Trophoblast cell (in vitro differentiated cells and primary cell): ENCODE measurements at regions not wholly inside any gene's neighbourhood (a gene's known extent, or its start where the extent isn't known, plus 50 kb on each side); places are given as distances from the start of the nearest gene placed in this dataset.
A peak's percentile ranks its signal among the peaks of the same experiment; 100 is the strongest.

Source experiments
- DNase-seq, 2 donors: peaks; one replicate each; pipeline ENCODE4 v3.0.0-alpha.2; 2016
- H2AFZ ChIP-seq: 2 replicates; pipeline ENCODE4 v1.6.1; 2013; ENCODE audit warnings: low read length, moderate library complexity, mild to moderate bottlenecking; ENCODE audit not compliant: insufficient read depth, poor library complexity
- H2AK5ac ChIP-seq: 2 replicates; pipeline ENCODE4 v1.6.1; 2013; ENCODE audit warnings: mild to moderate bottlenecking, low read length
- H2BK120ac ChIP-seq: 2 replicates; pipeline ENCODE4 v1.6.1; 2013; ENCODE audit warnings: low read length, mild to moderate bottlenecking, moderate library complexity; ENCODE audit not compliant: insufficient read depth, poor library complexity
- H2BK12ac ChIP-seq: 2 replicates; pipeline ENCODE4 v1.6.1; 2013; ENCODE audit warnings: mild to moderate bottlenecking, low read length, moderate library complexity
- H2BK5ac ChIP-seq: 2 replicates; pipeline ENCODE4 v1.6.1; 2013; ENCODE audit warnings: low read length, low read depth, moderate library complexity, mild to moderate bottlenecking; ENCODE audit not compliant: poor library complexity
- H3K14ac ChIP-seq: 2 replicates; pipeline ENCODE4 v1.6.1; 2013; ENCODE audit warnings: mild to moderate bottlenecking, low read length
- H3K18ac ChIP-seq: 2 replicates; pipeline ENCODE4 v1.6.1; 2013; ENCODE audit warnings: mild to moderate bottlenecking, low read length
- H3K23ac ChIP-seq: 2 replicates; pipeline ENCODE4 v1.6.1; 2013; ENCODE audit warnings: low read length
- H3K27ac ChIP-seq: 2 replicates; pipeline ENCODE4 v1.5.1; 2013; ENCODE audit warnings: low read depth, mild to moderate bottlenecking, inconsistent platforms, low read length, moderate library complexity
- H3K27me3 ChIP-seq: 2 replicates; pipeline ENCODE4 v1.6.1; 2013; ENCODE audit warnings: inconsistent platforms, mild to moderate bottlenecking, low read length, moderate library complexity; ENCODE audit not compliant: insufficient read depth
- H3K36me3 ChIP-seq, 2 experiments: 1 replicate in 1 of 2; 2 replicates in 1 of 2; pipeline ENCODE4 v1.6.1; 2013; ENCODE audit warnings: low read length in 2 of 2, mild to moderate bottlenecking in 2 of 2, moderate library complexity in 1 of 2; ENCODE audit not compliant: insufficient read depth in 2 of 2, control insufficient read depth in 1 of 2
- H3K4ac ChIP-seq: 2 replicates; pipeline ENCODE4 v1.6.1; 2013; ENCODE audit warnings: low read depth, mild to moderate bottlenecking, low read length, moderate library complexity
- H3K4me1 ChIP-seq, 2 experiments: 1 replicate in 1 of 2; 2 replicates in 1 of 2; pipeline ENCODE4 v1.6.1; 2013; ENCODE audit warnings: low read length in 2 of 2, mild to moderate bottlenecking in 2 of 2, moderate library complexity in 1 of 2; ENCODE audit not compliant: insufficient read depth in 2 of 2, control insufficient read depth in 1 of 2
- H3K4me2 ChIP-seq: 2 replicates; pipeline ENCODE4 v1.6.1; 2013; ENCODE audit warnings: inconsistent platforms, mild to moderate bottlenecking, low read length, moderate library complexity
- H3K4me3 ChIP-seq: 2 replicates; pipeline ENCODE4 v1.5.1; 2013; ENCODE audit warnings: mild to moderate bottlenecking, low read depth, low read length, inconsistent platforms
- H3K79me1 ChIP-seq: one replicate; pipeline ENCODE4 v1.6.1; 2013; ENCODE audit warnings: low read length
- H3K79me2 ChIP-seq: 2 replicates; pipeline ENCODE4 v1.6.1; 2013; ENCODE audit warnings: low read length, mild to moderate bottlenecking; ENCODE audit not compliant: control insufficient read depth, insufficient read depth, poor library complexity
- H3K9ac ChIP-seq: 2 replicates; pipeline ENCODE4 v1.6.1; 2013; ENCODE audit warnings: mild to moderate bottlenecking, low read length
- H3K9me3 ChIP-seq: 2 replicates; pipeline ENCODE4 v1.6.1; 2013; ENCODE audit warnings: low read depth, mild to moderate bottlenecking, control low read depth, inconsistent platforms, low read length; ENCODE audit not compliant: insufficient read depth
- H4K12ac ChIP-seq: 2 replicates; pipeline ENCODE4 v1.6.1; 2013; ENCODE audit warnings: low read depth, mild to moderate bottlenecking, low read length, moderate library complexity
- H4K8ac ChIP-seq: 2 replicates; pipeline ENCODE4 v1.6.1; 2013; ENCODE audit warnings: low read depth, mild to moderate bottlenecking, low read length, moderate library complexity
- H4K91ac ChIP-seq: one replicate; pipeline ENCODE4 v1.6.1; 2013; ENCODE audit warnings: low read depth, mild to moderate bottlenecking, low read length, moderate library complexity
- WGBS: extraction: QIAGEN DNeasy Blood & Tissue Kit; methylation state at CpG from one replicate; pipeline ENCODE4 v1.1.7; 2013; ENCODE audit warnings: missing lambda C conversion rate; ENCODE audit not compliant: insufficient read length, insufficient coverage; ENCODE audit errors: extremely low coverage; 5-methylcytosine and 5-hydroxymethylcytosine counted together

GRCh38 chr10:71912431-71912830 lies 51.8 kb upstream of the CHST3 start:
- Histone ChIP-seq H3K23ac (no peak overlapping the region), H3K4me1 (no peaks in the 10 kb centered on the region), H2BK5ac (no peak overlapping the region), H3K4me3 (no peak overlapping the region), H2AFZ (no peak overlapping the region), H3K4ac (no peak overlapping the region), H2AK5ac (no peak overlapping the region), H3K4me2 (no peak overlapping the region), H3K27me3 (no peaks in the 10 kb centered on the region), H3K79me1 (no peaks in the 10 kb centered on the region), H3K14ac (no peak overlapping the region), H4K8ac (no peak overlapping the region), H3K36me3 (no peaks in the 10 kb centered on the region), H2BK120ac (no peak overlapping the region), H4K12ac (no peak overlapping the region), H3K9me3 (peaks cover 1% of the 10 kb centered on the region), H2BK12ac (no peak overlapping the region), H3K27ac (no peak overlapping the region), H3K9ac (no peak overlapping the region), H4K91ac (no peak overlapping the region), H3K79me2 (no peaks in the 10 kb centered on the region), H3K18ac (no peak overlapping the region)
- WGBS = no CpG with 5 or more reads among the region's 2 CpGs
- DNase-seq = no peak

- H3K36me3 ChIP-seq = no peaks in the 10 kb centered on the region
- H3K9me3 ChIP-seq = peaks cover 3% of the 10 kb centered on the region
- DNase-seq = no peak
- H2BK5ac ChIP-seq = no peak overlapping the region
- H3K4me1 ChIP-seq = no peaks in the 10 kb centered on the region
- H3K4ac ChIP-seq = no peak overlapping the region
- no peak overlapping the region for H3K23ac ChIP-seq
- H4K8ac ChIP-seq = no peak overlapping the region
- H2AK5ac ChIP-seq = no peak overlapping the region
- H2AFZ ChIP-seq = peak overlapping the region; percentile 48
- no peaks in the 10 kb centered on the region for H3K79me1 ChIP-seq
- no peaks in the 10 kb centered on the region for H3K27me3 ChIP-seq
- WGBS = no CpG with 5 or more reads among the region's 10 CpGs
- no peak overlapping the region for H3K4me3 ChIP-seq
- no peak overlapping the region for H2BK12ac ChIP-seq
- H3K79me2 ChIP-seq = no peaks in the 10 kb centered on the region
- H2BK120ac ChIP-seq = no peak overlapping the region
- H4K91ac ChIP-seq = no peak overlapping the region
- no peak overlapping the region for H3K27ac ChIP-seq
- no peak overlapping the region for H3K4me2 ChIP-seq
- H3K14ac ChIP-seq = no peak overlapping the region
- no peak overlapping the region for H4K12ac ChIP-seq
- no peak overlapping the region for H3K9ac ChIP-seq
- H3K18ac ChIP-seq = no peak overlapping the region
Observed at GRCh38 chr10:71911296-71911953, 52.8 kb upstream of the CHST3 start.

GRCh38 chr10:71909399-71910083 lies 54.7 kb upstream of the CHST3 start:
- DNase-seq = no peak
- Histone ChIP-seq H3K9me3 (peaks cover 3% of the 10 kb centered on the region), H3K23ac (no peak overlapping the region), H2AK5ac (no peak overlapping the region), H2BK5ac (no peak overlapping the region), H3K27ac (no peak overlapping the region), H4K12ac (no peak overlapping the region), H4K8ac (no peak overlapping the region), H3K14ac (no peak overlapping the region), H4K91ac (no peak overlapping the region), H3K4me3 (no peak overlapping the region), H2BK12ac (no peak overlapping the region), H3K4me1 (no peaks in the 10 kb centered on the region), H3K79me1 (no peaks in the 10 kb centered on the region), H3K18ac (no peak overlapping the region), H2BK120ac (no peak overlapping the region), H3K4ac (no peak overlapping the region), H2AFZ (no peak overlapping the region), H3K4me2 (no peak overlapping the region), H3K79me2 (no peaks in the 10 kb centered on the region), H3K9ac (no peak overlapping the region), H3K36me3 (no peaks in the 10 kb centered on the region), H3K27me3 (no peaks in the 10 kb centered on the region)
- no CpG with 5 or more reads among the region's 8 CpGs for WGBS

GRCh38 chr10:71908998-71909397 lies 55.2 kb upstream of the CHST3 start:
- Histone ChIP-seq H3K4me3 (no peak overlapping the region), H3K9me3 (peaks cover 3% of the 10 kb centered on the region), H2BK5ac (no peak overlapping the region), H3K27me3 (no peaks in the 10 kb centered on the region), H2AFZ (no peak overlapping the region), H3K14ac (no peak overlapping the region), H3K23ac (no peak overlapping the region), H3K79me1 (no peaks in the 10 kb centered on the region), H4K12ac (no peak overlapping the region), H4K91ac (no peak overlapping the region), H2BK120ac (no peak overlapping the region), H2BK12ac (no peak overlapping the region), H3K4me2 (no peak overlapping the region), H3K36me3 (no peaks in the 10 kb centered on the region), H3K18ac (no peak overlapping the region), H2AK5ac (no peak overlapping the region), H3K27ac (no peak overlapping the region), H3K9ac (no peak overlapping the region), H3K4ac (no peak overlapping the region), H4K8ac (no peak overlapping the region), H3K4me1 (no peaks in the 10 kb centered on the region), H3K79me2 (no peaks in the 10 kb centered on the region)
- WGBS = no CpG with 5 or more reads among the region's 5 CpGs
- no peak for DNase-seq
